Midbrain (tissue), 1 donor: ENCODE measurements at regions not wholly inside any gene's neighbourhood (a gene's known extent, or its start where the extent isn't known, plus 50 kb on each side); places are given as distances from the start of the nearest gene placed in this dataset.
A peak's percentile ranks its signal among the peaks of the same experiment; 100 is the strongest.
"Not testable (repeated sequence)": the region's sequence is repeated elsewhere in the genome, so short reads cannot be mapped to it uniquely, and the experiment has no call there.

ENCODE experiments used
- DNase-seq: peaks from one replicate; lab custom pipeline; 2025; lab: John Stamatoyannopoulos, UW

- DNase-seq: no peak
Observed at GRCh38 chr4:103853627-103854026, 133.8 kb upstream of the TACR3 start.

- no peak for DNase-seq
Observed at GRCh38 chr4:103853146-103853545, 133.4 kb upstream of the TACR3 start.

GRCh38 chr4:103845075-103845474 lies 125.3 kb upstream of the TACR3 start:
- DNase-seq: no peak

- DNase-seq: no peak
Observed at GRCh38 chr4:103842637-103843239, 123.0 kb upstream of the TACR3 start.

- no peak for DNase-seq
Observed at GRCh38 chr4:103842076-103842475, 122.3 kb upstream of the TACR3 start.

GRCh38 chr4:103810308-103810707 lies 90.5 kb upstream of the TACR3 start:
- not testable (repeated sequence) for DNase-seq

GRCh38 chr4:103802766-103803165 lies 83.0 kb upstream of the TACR3 start:
- no peak for DNase-seq

GRCh38 chr4:103787057-103787456 lies 67.3 kb upstream of the TACR3 start:
- DNase-seq: no peak

- no peak for DNase-seq
Observed at GRCh38 chr4:103786593-103786992, 66.8 kb upstream of the TACR3 start.

GRCh38 chr4:103786014-103786413 lies 66.2 kb upstream of the TACR3 start:
- DNase-seq: peak; percentile 24

GRCh38 chr4:103778221-103778620 lies 58.4 kb upstream of the TACR3 start:
- DNase-seq: no peak

- DNase-seq: no peak
Observed at GRCh38 chr4:103774326-103774825, 54.6 kb upstream of the TACR3 start.

- DNase-seq: no peak
Observed at GRCh38 chr4:103773691-103774231, 54.0 kb upstream of the TACR3 start.
